Endothelial cell of umbilical vein (primary cell): ENCODE measurements at regions not wholly inside any gene's neighbourhood (a gene's known extent, or its start where the extent isn't known, plus 50 kb on each side); places are given as distances from the start of the nearest gene placed in this dataset.

Experiments used
- CTCF ChIP-seq, 2 donors: IDR thresholded peaks; 1 replicate in 1 of 2; 2 replicates in 1 of 2; pipeline ENCODE4 v1.5.1; 2011; ENCODE audit warnings: low read length in 2 of 2, mild to moderate bottlenecking in 2 of 2, moderate library complexity in 2 of 2, control low read depth in 1 of 2, inconsistent platforms in 1 of 2, low read depth in 1 of 2; ENCODE audit not compliant: insufficient read depth in 1 of 2; ENCODE audit errors: extremely low read depth in 1 of 2
- EZH2 ChIP-seq: IDR thresholded peaks from 2 replicates; pipeline ENCODE4 v1.6.1; 2012; ENCODE audit warnings: borderline replicate concordance, low read depth, mild to moderate bottlenecking, moderate library complexity, low read length, inconsistent platforms; ENCODE audit not compliant: severe bottlenecking
- POLR2A ChIP-seq: IDR thresholded peaks from 2 replicates; pipeline ENCODE4 v1.6.1; 2012; ENCODE audit warnings: low read depth, mild to moderate bottlenecking, control low read depth, low read length
- POLR2AphosphoS5 ChIP-seq: IDR thresholded peaks from 2 replicates; pipeline ENCODE4 v1.6.1; 2012; ENCODE audit warnings: low read depth, mild to moderate bottlenecking, control low read depth, low read length, moderate library complexity; ENCODE audit not compliant: insufficient read depth

DNA sequence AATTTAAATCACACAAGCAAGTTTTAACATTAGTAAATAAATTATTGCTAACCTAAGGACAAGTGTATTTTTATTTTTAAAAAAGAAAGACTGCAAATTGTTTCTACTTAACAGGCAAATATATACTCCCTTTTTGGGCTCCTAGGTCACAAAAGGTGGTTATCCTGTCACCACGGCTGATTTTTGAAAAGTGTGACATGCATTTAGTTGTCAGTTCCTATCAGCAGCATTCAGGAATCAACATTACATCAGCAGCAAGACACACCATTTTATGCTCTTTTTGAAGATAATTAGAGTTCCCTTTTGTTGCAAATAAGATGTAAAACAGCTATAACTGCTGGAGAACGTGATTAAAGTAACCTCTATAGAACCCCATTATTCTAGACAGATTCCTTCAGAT, 357.5 kb upstream of the TMCO5A start:
- no peak for TF ChIP-seq CTCF (IDR thresholded peaks at IDR 0.05; ENCODE audit: extremely low read depth in 1 of 2, insufficient read depth in 1 of 2, low read depth in 1 of 2, low read length in 2 of 2)
- TF ChIP-seq POLR2AphosphoS5 = no peak
- no peak for TF ChIP-seq POLR2A
- TF ChIP-seq EZH2 = no peak
